ENCODE measurements at regions not wholly inside any gene's neighbourhood (a gene's known extent, or its start where the extent isn't known, plus 50 kb on each side); places are given as distances from the start of the nearest gene placed in this dataset.

DNA sequence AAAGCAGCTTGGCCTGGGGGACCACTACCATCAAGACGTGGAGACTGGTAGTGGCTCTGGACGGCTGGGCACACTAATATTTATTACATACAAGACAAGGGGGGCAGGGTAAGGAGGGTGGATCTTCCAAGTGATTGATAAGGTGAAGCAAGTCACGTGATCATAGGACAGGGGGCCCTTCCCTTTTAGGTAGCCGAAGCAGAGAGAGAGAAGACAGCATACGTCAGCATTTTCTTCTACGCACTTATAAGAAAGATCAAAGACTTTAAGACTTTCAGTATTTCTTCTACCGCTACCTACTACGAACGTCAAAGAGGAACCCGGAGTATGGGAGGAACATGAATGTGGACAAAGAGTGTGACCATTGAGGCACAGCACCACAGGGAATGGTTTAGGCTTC lies 307.9 kb downstream of the RPIA start:
- TF ChIP-seq, protein P1, sequence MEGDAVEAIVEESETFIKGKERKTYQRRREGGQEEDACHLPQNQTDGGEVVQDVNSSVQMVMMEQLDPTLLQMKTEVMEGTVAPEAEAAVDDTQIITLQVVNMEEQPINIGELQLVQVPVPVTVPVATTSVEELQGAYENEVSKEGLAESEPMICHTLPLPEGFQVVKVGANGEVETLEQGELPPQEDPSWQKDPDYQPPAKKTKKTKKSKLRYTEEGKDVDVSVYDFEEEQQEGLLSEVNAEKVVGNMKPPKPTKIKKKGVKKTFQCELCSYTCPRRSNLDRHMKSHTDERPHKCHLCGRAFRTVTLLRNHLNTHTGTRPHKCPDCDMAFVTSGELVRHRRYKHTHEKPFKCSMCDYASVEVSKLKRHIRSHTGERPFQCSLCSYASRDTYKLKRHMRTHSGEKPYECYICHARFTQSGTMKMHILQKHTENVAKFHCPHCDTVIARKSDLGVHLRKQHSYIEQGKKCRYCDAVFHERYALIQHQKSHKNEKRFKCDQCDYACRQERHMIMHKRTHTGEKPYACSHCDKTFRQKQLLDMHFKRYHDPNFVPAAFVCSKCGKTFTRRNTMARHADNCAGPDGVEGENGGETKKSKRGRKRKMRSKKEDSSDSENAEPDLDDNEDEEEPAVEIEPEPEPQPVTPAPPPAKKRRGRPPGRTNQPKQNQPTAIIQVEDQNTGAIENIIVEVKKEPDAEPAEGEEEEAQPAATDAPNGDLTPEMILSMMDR (conservative IDR thresholded peaks at IDR 0.05; ENCODE audit: low read length): no peak
- TF ChIP-seq EZH2phosphoT487 (IDR thresholded peaks at IDR 0.05; ENCODE audit: borderline replicate concordance, low read depth, low read length): no peak

Measured in OCI-LY7 (cell line).